ENCODE measurements at regions not wholly inside any gene's neighbourhood (a gene's known extent, or its start where the extent isn't known, plus 50 kb on each side); places are given as distances from the start of the nearest gene placed in this dataset.

GRCh38 chr15:35921046-35921445 lies 375.1 kb upstream of the DPH6 start:
- TF ChIP-seq CTCF (IDR thresholded peaks at IDR 0.05; ENCODE audit: borderline replicate concordance, extremely low read depth, low read length, poor library complexity, severe bottlenecking) (no peak), EZH2 (IDR thresholded peaks at IDR 0.05; ENCODE audit: borderline replicate concordance, low read depth, low read length, severe bottlenecking) (no peak)

Measured in DND-41 (cell line).